K562 (cell line): ENCODE measurements at regions not wholly inside any gene's neighbourhood (a gene's known extent, or its start where the extent isn't known, plus 50 kb on each side); places are given as distances from the start of the nearest gene placed in this dataset.

Experiments used
- ATAC-seq: fragments of 200-7000 bp; cut with Tn5 transposase; 3 replicates; pipeline ENCODE4 v1.9.1; 2020; ENCODE audit warnings: moderate library complexity
- BruUV-seq: library from RNA; stranded (reverse); fragments of 400-500 nt; replicated peaks from 2 replicates; lab custom pipeline; 2021; lab: Mats Ljungman, UMichigan
- CTCF ChIA-PET: fragments of 300-600 bp; formaldehyde crosslinking; extraction: SDS; loops from one replicate; lab custom pipeline; 2021; ENCODE audit warnings: low intra/inter-chr PET ratio; lab: Yijun Ruan, JAX
- POLR2A ChIA-PET: fragments of 300-600, 350-650 bp; sonication (Branson Sonifier 250); formaldehyde crosslinking; extraction: SDS; loops from one replicate; lab custom pipeline; 2021; ENCODE audit warnings: antibody characterized with exemption, inconsistent platforms; lab: Yijun Ruan, JAX
- DNase-seq, 4 experiments: peaks; one replicate each; pipeline versions ENCODE4 v3.0.0 to v3.0.0-alpha.2; 2011 to 2018; ENCODE audit warnings: low spot score in 3 of 4, mixed read lengths in 3 of 4; ENCODE audit errors: extremely low read depth in 1 of 4
- FAIRE-seq: peaks from 2 replicates; lab custom pipeline; 2011; peaks lifted over from hg19 to GRCh38; lab: Jason Lieb, UNC
- H2AFZ ChIP-seq: 2 replicates; pipeline ENCODE4 v1.6.0; 2011; ENCODE audit warnings: low read depth, low read length, control low read depth, inconsistent platforms
- H3K27ac ChIP-seq: fragments of 200-600 bp; 3 replicates; pipeline ENCODE4 v1.8.0; 2011; ENCODE audit warnings: low read depth, mild to moderate bottlenecking, control low read depth, inconsistent platforms, low read length, moderate library complexity, mixed read lengths; ENCODE audit errors: extremely low read depth
- H3K27me3 ChIP-seq, 2 experiments: fragments of 300-600 bp in 1 of 2; 2 replicates in 1 of 2; 3 replicates in 1 of 2; pipeline versions ENCODE4 v1.6.0 to v1.8.0; 2011; ENCODE audit warnings: inconsistent platforms in 2 of 2, low read length in 2 of 2, mild to moderate bottlenecking in 1 of 2, mixed read lengths in 1 of 2, moderate library complexity in 1 of 2; ENCODE audit not compliant: control insufficient read depth in 2 of 2, insufficient read depth in 2 of 2
- H3K36me3 ChIP-seq: fragments of 300-600 bp; 3 replicates; pipeline ENCODE4 v1.8.0; 2011; ENCODE audit warnings: mild to moderate bottlenecking, low read length, inconsistent platforms; ENCODE audit not compliant: control insufficient read depth, insufficient read depth
- H3K4me1 ChIP-seq, 2 experiments: fragments of 200-600 bp in 1 of 2; replicated peaks in 1 of 2; 2 replicates in 1 of 2; 3 replicates in 1 of 2; pipeline versions ENCODE4 v1.5.1 to v1.8.0; 2011; ENCODE audit warnings: inconsistent platforms in 2 of 2, low read length in 2 of 2, mild to moderate bottlenecking in 1 of 2, mixed read lengths in 1 of 2, moderate library complexity in 1 of 2; ENCODE audit not compliant: control insufficient read depth in 2 of 2, insufficient read depth in 2 of 2
- H3K4me2 ChIP-seq: 2 replicates; pipeline ENCODE4 v1.6.1; 2011; ENCODE audit warnings: low read length, control low read depth, inconsistent platforms, mixed read lengths; ENCODE audit not compliant: insufficient read depth
- H3K4me3 ChIP-seq: fragments of 200-600 bp; sonication (generic), shearing (Covaris generic); 2 replicates; pipeline ENCODE4 v1.5.1; 2016; ENCODE audit warnings: control low read depth, inconsistent platforms
- H3K79me2 ChIP-seq: fragments of 200-600 bp; 3 replicates; pipeline ENCODE4 v1.8.0; 2011; ENCODE audit warnings: low read length, inconsistent platforms; ENCODE audit not compliant: control insufficient read depth, insufficient read depth
- H3K9ac ChIP-seq, 2 experiments: 2 replicates each; pipeline versions ENCODE4 v1.6.0 to v1.6.1; 2011; ENCODE audit warnings: low read depth in 2 of 2, low read length in 2 of 2, control low read depth in 1 of 2, inconsistent platforms in 1 of 2, mild to moderate bottlenecking in 1 of 2, mixed read lengths in 1 of 2; ENCODE audit not compliant: insufficient read depth in 1 of 2
- H3K9me1 ChIP-seq: one replicate; pipeline ENCODE4 v1.6.0; 2011; ENCODE audit warnings: inconsistent platforms, mild to moderate bottlenecking, low read length, moderate library complexity; ENCODE audit not compliant: control insufficient read depth, insufficient read depth
- H3K9me3 ChIP-seq: replicated peaks from 2 replicates; pipeline ENCODE4 v1.5.1; 2011; ENCODE audit warnings: low read depth, low read length, inconsistent platforms; ENCODE audit not compliant: control insufficient read depth, insufficient read depth
- H4K20me1 ChIP-seq: replicated peaks from 2 replicates; pipeline ENCODE4 v1.6.1; 2011; ENCODE audit warnings: low read length, inconsistent platforms, mixed read lengths; ENCODE audit not compliant: control insufficient read depth, insufficient read depth
- ARID1B ChIP-seq: fragments of 450-650 bp; IDR thresholded peaks from 2 replicates; pipeline ENCODE4 v1.6.1; 2016; ENCODE audit warnings: antibody characterized with exemption, mild to moderate bottlenecking, inconsistent platforms
- CHAMP1 ChIP-seq: fragments of 450-650 bp; IDR thresholded peaks from 2 replicates; pipeline ENCODE4 v1.6.1; 2016; ENCODE audit warnings: mild to moderate bottlenecking
- ELK3 ChIP-seq: fragments of 450-650 bp; formaldehyde crosslinking; IDR thresholded peaks from 2 replicates; pipeline ENCODE4 v1.4.0; 2020; ENCODE audit warnings: mild to moderate bottlenecking
- ESRRA ChIP-seq: fragments of 450-650 bp; IDR thresholded peaks from 2 replicates; pipeline ENCODE4 v1.6.1; 2014; ENCODE audit warnings: low read depth, mild to moderate bottlenecking, moderate library complexity, borderline replicate concordance
- FOXJ2 ChIP-seq: fragments of 200-800 bp; sonication (Bioruptor generic); IDR thresholded peaks from 2 replicates; pipeline ENCODE4 v1.6.1; 2016; ENCODE audit warnings: missing genetic modification characterization, missing compliant biosample characterization
- L3MBTL2 ChIP-seq: fragments of 450-650 bp; IDR thresholded peaks from 2 replicates; pipeline ENCODE4 v1.6.1; 2016; ENCODE audit warnings: mild to moderate bottlenecking, moderate library complexity
- OTX1 ChIP-seq: fragments of 450-650 bp; formaldehyde crosslinking; IDR thresholded peaks from 2 replicates; pipeline ENCODE4 v1.4.0; 2022; ENCODE audit warnings: mild to moderate bottlenecking
- RBM15 ChIP-seq: fragments of 200-400 bp; formaldehyde crosslinking; IDR thresholded peaks from 2 replicates; pipeline ENCODE4 v1.6.1; 2018; ENCODE audit warnings: mild to moderate bottlenecking, low read length, moderate library complexity; ENCODE audit not compliant: insufficient read depth
- SMAD3 ChIP-seq: fragments of 450-650 bp; formaldehyde crosslinking; conservative IDR thresholded peaks from 2 replicates; pipeline ENCODE4 v1.4.0; 2020; ENCODE audit warnings: mild to moderate bottlenecking
- SRSF1 ChIP-seq: fragments of 200-400 bp; formaldehyde crosslinking; IDR thresholded peaks from 2 replicates; pipeline ENCODE4 v1.6.1; 2017; ENCODE audit warnings: mild to moderate bottlenecking, low read depth, low read length, moderate library complexity
- YBX1 ChIP-seq: fragments of 450-650 bp; IDR thresholded peaks from 2 replicates; pipeline ENCODE4 v1.7.1; 2016; ENCODE audit warnings: mild to moderate bottlenecking
- ZBTB8A ChIP-seq: fragments of 450-650 bp; IDR thresholded peaks from 2 replicates; pipeline ENCODE4 v1.6.1; 2018; ENCODE audit warnings: mild to moderate bottlenecking, moderate library complexity; ENCODE audit not compliant: partially characterized antibody
- ZBTB9 ChIP-seq: fragments of 450-650 bp; formaldehyde crosslinking; IDR thresholded peaks from 2 replicates; pipeline ENCODE4 v1.4.0; 2020; ENCODE audit warnings: mild to moderate bottlenecking, moderate library complexity
- ZC3H11A ChIP-seq: IDR thresholded peaks from 2 replicates; pipeline ENCODE4 v1.6.1; 2012; ENCODE audit warnings: low read depth, low read length, improper control_type of control experiment
- ZNF41 ChIP-seq: fragments of 250-450 bp; sonication (Bioruptor Pico); conservative IDR thresholded peaks from 2 replicates; pipeline ENCODE4 v1.4.0; 2020; ENCODE audit warnings: mild to moderate bottlenecking
- WGBS: fragments of 100-300 bp; shearing (Covaris generic); methylation state at CpG from one replicate; pipeline ENCODE4 v1.1.6; 2016; ENCODE audit warnings: low coverage, mixed read lengths; ENCODE audit not compliant: insufficient coverage; ENCODE audit errors: missing lambda C conversion rate; 5-methylcytosine and 5-hydroxymethylcytosine counted together
- in situ Hi-C: fragments of 300-500 bp; cut with MboI; formaldehyde crosslinking; loops from 4 replicates; pipeline ENCODE4 v1.15.0; 2018; ENCODE audit warnings: inconsistent platforms, mixed read lengths
- intact Hi-C: fragments of 100-400 bp; cut with micrococcal nuclease; formaldehyde crosslinking; loops from 2 replicates; pipeline ENCODE4 v1.14.2; 2022
- TF ChIP-seq, protein P1 (sequence below): sonication (generic); formaldehyde crosslinking; IDR thresholded peaks from 2 replicates; pipeline ENCODE4 v1.4.0; 2020; ENCODE audit warnings: mild to moderate bottlenecking, missing genetic modification reagents

DNA sequence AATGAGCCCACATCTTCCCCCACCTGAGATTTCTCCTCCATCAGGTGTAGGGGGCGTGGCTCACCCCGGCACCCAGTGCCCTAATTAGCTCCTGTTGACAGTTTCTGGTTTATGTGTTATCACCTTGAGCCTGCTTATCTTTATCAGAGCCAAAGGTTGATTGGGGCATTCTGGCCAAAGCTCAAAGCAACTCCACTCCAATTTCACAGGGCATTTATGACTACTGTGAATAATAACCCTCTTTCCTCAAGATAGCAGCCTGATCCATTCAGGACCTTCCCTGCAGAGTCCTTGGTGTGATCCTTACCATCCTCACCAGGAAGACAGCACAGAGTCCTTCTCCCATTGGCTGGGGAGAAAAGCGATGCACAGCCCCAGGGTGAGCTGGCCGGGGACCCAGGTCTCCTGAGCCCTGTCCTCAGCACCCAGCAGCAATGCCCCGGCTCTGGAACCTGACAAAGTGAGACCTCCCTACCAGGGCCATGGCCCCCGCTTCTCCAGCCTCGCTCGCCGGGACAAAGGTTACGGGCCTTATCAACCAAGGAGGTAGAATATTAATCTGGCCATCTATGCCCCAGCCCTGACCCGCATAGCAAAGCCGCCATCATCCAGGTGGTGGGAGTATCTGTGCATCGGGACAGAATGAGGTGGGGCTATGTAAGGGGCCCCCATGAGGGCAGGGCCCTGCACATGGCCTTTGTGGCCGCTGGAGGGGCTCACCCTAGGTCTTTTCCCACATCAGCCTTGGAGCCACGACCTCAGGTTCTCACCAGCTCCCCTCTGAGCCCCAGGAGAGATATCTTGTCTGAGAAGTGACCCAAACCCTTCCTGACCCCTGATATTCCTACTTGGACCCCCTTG is 64.5 kb downstream of the ZFP36L2 start:
- no peak overlapping the region for H3K27ac ChIP-seq
- TF ChIP-seq L3MBTL2 = no peak
- TF ChIP-seq ZBTB9 (CRISPR knock-in tag) = no peak
- no peak for TF ChIP-seq ZC3H11A
- TF ChIP-seq SRSF1 = no peak
- TF ChIP-seq ZNF41 (CRISPR knock-in tag) = no peak
- no peak for TF ChIP-seq ARID1B
- no peak for TF ChIP-seq ESRRA
- no peak for TF ChIP-seq CHAMP1
- TF ChIP-seq ELK3 (CRISPR knock-in tag) = no peak
- no peak for TF ChIP-seq ZBTB8A
- no peak for TF ChIP-seq RBM15
- no peak for TF ChIP-seq YBX1
- TF ChIP-seq SMAD3 = no peak
- TF ChIP-seq, protein P1, sequence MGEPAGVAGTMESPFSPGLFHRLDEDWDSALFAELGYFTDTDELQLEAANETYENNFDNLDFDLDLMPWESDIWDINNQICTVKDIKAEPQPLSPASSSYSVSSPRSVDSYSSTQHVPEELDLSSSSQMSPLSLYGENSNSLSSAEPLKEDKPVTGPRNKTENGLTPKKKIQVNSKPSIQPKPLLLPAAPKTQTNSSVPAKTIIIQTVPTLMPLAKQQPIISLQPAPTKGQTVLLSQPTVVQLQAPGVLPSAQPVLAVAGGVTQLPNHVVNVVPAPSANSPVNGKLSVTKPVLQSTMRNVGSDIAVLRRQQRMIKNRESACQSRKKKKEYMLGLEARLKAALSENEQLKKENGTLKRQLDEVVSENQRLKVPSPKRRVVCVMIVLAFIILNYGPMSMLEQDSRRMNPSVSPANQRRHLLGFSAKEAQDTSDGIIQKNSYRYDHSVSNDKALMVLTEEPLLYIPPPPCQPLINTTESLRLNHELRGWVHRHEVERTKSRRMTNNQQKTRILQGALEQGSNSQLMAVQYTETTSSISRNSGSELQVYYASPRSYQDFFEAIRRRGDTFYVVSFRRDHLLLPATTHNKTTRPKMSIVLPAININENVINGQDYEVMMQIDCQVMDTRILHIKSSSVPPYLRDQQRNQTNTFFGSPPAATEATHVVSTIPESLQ (CRISPR knock-in tag) = no peak
- TF ChIP-seq OTX1 = no peak
- no peak for TF ChIP-seq FOXJ2 (tag)

More for the DNA sequence above, 64.5 kb downstream of the ZFP36L2 start:
- Histone ChIP-seq H3K9ac (peak overlapping the region in 1 of 2 experiments; percentile 31; a peak in 1 of 4 replicates), H3K9me3 (no peaks in the 10 kb centered on the region), H4K20me1 (no peaks in the 10 kb centered on the region; the same call in 1 of the 2 replicates), H3K27me3 (no peaks in the 10 kb centered on the region), H2AFZ (no peak overlapping the region), H3K79me2 (no peaks in the 10 kb centered on the region), H3K9me1 (no peaks in the 10 kb centered on the region), H3K4me2 (no peak overlapping the region), H3K36me3 (no peaks in the 10 kb centered on the region), H3K4me1 (peaks cover 14 to 31% of the 10 kb centered on the region in 2 experiments), H3K4me3 (no peak overlapping the region)
- in situ Hi-C loops = no loop called here
- intact Hi-C loops = no loop called here
- ATAC-seq = peak; percentile 24; the same call in 2 of the 3 replicates
- 18% methylated on average over 15 of the region's 15 CpGs for WGBS
- ChIA-PET POLR2A (interaction anchor here (0.6 to 2.7 kb wide), 3 partner anchors 26 to 60 kb away, joined by 3 to 8 read pairs (median 5); no protein-coding TSS in a partner anchor), CTCF (no interaction called here)
- no TSS peak for BruUV-seq
- DNase-seq = peak in 2 of 4 experiments; percentile 32 to 39
- FAIRE-seq = no peak
